Stromal cell of bone marrow (primary cell): ENCODE measurements at regions not wholly inside any gene's neighbourhood (a gene's known extent, or its start where the extent isn't known, plus 50 kb on each side); places are given as distances from the start of the nearest gene placed in this dataset.
A peak's percentile ranks its signal among the peaks of the same experiment; 100 is the strongest.
"Not testable (repeated sequence)": the region's sequence is repeated elsewhere in the genome, so short reads cannot be mapped to it uniquely, and the experiment has no call there.

Experiments used
- DNase-seq: peaks from one replicate; pipeline ENCODE4 v3.0.0-alpha.2; 2012; ENCODE audit warnings: low read depth

- DNase-seq: not testable (repeated sequence)
These were observed 66.2 kb downstream of the SYT15 start for GRCh38 chr10:46645110-46645509.

GRCh38 chr10:46646132-46646531, 67.2 kb downstream of the SYT15 start:
- DNase-seq: not testable (repeated sequence)

- DNase-seq: not testable (repeated sequence)
These were observed 72.0 kb downstream of the SYT15 start for GRCh38 chr10:46650967-46651366.

GRCh38 chr10:46657437-46657836, 78.5 kb downstream of the SYT15 start:
- DNase-seq: not testable (repeated sequence)

GRCh38 chr10:46660027-46660834, 81.3 kb downstream of the SYT15 start:
- not testable (repeated sequence) for DNase-seq

GRCh38 chr10:46660835-46661164, 81.9 kb downstream of the SYT15 start:
- not testable (repeated sequence) for DNase-seq

GRCh38 chr10:46665536-46665935, 86.6 kb downstream of the SYT15 start:
- not testable (repeated sequence) for DNase-seq

GRCh38 chr10:46668357-46668997, 89.5 kb downstream of the SYT15 start:
- not testable (repeated sequence) for DNase-seq

GRCh38 chr10:46677836-46678435, 99.0 kb downstream of the SYT15 start:
- DNase-seq: not testable (repeated sequence)

GRCh38 chr10:46691397-46691796, 112.5 kb downstream of the SYT15 start:
- not testable (repeated sequence) for DNase-seq

- DNase-seq: not testable (repeated sequence)
These were observed 114.3 kb downstream of the SYT15 start for GRCh38 chr10:46693218-46693617.

GRCh38 chr10:46717264-46717663, 138.3 kb downstream of the SYT15 start:
- DNase-seq: not testable (repeated sequence)

- not testable (repeated sequence) for DNase-seq
These were observed 139.1 kb downstream of the SYT15 start for GRCh38 chr10:46718014-46718413.

GRCh38 chr10:46720386-46720785, 141.5 kb downstream of the SYT15 start:
- DNase-seq: peak; percentile 6

- not testable (repeated sequence) for DNase-seq
These were observed 142.0 kb downstream of the SYT15 start for GRCh38 chr10:46720811-46721518.

GRCh38 chr10:46724258-46724657, 145.3 kb downstream of the SYT15 start:
- DNase-seq: not testable (repeated sequence)

- DNase-seq: not testable (repeated sequence)
These were observed 149.4 kb downstream of the SYT15 start for GRCh38 chr10:46728359-46728758.

GRCh38 chr10:46730729-46731128, 151.8 kb downstream of the SYT15 start:
- DNase-seq: not testable (repeated sequence)

GRCh38 chr10:46733635-46734261, 154.8 kb downstream of the SYT15 start:
- DNase-seq: not testable (repeated sequence)

- not testable (repeated sequence) for DNase-seq
These were observed 155.3 kb downstream of the SYT15 start for GRCh38 chr10:46734262-46734642.

- not testable (repeated sequence) for DNase-seq
These were observed 161.0 kb downstream of the SYT15 start for GRCh38 chr10:46739919-46740318.

- DNase-seq: not testable (repeated sequence)
These were observed 161.4 kb downstream of the SYT15 start for GRCh38 chr10:46740368-46740767.
